NCI-H69 (cell line): ENCODE measurements at regions not wholly inside any gene's neighbourhood (a gene's known extent, or its start where the extent isn't known, plus 50 kb on each side); places are given as distances from the start of the nearest gene placed in this dataset.
"Not testable (repeated sequence)": the region's sequence is repeated elsewhere in the genome, so short reads cannot be mapped to it uniquely, and the experiment has no call there.

Experiments
- DNase-seq: peaks from one replicate; lab custom pipeline; 2025; lab: John Stamatoyannopoulos, UW

GRCh38 chr11:34794696-34795095 lies 121.5 kb downstream of the APIP start:
- DNase-seq = peak; percentile 11

DNA sequence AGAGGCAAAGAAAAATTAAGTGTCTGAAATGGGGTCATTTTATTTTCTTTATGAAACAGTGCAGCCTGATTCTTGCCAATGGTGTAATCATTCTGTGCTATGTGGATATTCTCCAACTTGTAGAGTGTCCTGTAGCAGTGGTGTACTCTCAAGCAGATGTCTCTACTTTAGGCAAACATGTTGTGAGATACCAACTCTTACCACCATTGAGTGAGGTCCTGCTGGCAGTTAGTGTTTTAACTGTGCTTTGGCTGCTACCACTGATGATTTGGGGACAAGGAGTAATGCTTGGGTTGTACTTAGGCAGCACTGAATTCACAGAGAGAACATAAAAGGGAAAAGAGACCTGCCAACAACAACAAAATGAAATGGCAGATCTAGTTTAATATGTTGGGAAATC lies 122.5 kb downstream of the APIP start:
- no peak for DNase-seq

DNA sequence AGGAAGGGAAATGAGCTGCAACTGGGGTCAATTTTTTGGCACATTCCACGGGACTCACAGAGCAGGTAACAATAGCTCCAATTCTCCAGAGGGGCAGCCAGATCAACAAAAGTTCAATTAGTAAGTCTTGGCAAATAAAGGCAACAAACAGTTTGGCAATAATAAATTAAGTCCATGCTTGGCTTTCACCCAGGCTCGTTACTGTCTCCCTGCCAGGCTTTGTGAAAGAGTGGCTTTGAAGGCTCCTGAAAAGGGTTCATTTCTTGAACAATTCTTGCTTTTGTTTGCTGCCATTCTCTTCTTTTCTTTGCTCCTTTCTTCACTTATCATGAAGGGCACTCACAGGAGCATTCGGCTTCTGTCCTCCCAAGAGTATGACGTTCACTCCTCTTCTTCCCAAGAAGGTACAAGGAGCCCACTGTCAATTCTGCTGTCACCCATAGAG lies 123.3 kb downstream of the APIP start:
- DNase-seq = peak; percentile 93

GRCh38 chr11:34791780-34792542 lies 124.2 kb downstream of the APIP start:
- peak; percentile 77 for DNase-seq

DNA sequence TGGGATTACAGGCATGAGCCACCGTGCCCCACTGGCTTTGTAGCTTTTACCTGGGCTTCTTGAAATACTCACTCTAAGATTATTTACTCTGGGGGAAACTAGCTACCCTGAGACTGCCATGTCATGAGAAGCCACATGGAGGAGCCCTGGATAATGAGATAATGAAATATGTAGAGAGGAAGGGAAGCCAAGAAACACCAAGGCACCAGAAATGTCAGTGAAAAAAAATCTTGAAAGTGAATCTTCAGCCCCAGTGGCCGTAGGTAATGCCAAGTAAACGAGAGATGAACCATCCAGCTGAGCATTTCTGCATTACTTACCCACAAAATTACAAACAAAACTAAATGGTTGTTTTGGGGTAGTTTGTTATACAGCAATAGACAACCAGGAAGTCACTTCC lies 125.6 kb downstream of the APIP start:
- DNase-seq = peak; percentile 60

- DNase-seq = peak; percentile 100
Measured at GRCh38 chr11:34789196-34789834, 126.9 kb downstream of the APIP start.

- DNase-seq = peak; percentile 96
Measured at GRCh38 chr11:34788642-34789041, 127.5 kb downstream of the APIP start.

DNA sequence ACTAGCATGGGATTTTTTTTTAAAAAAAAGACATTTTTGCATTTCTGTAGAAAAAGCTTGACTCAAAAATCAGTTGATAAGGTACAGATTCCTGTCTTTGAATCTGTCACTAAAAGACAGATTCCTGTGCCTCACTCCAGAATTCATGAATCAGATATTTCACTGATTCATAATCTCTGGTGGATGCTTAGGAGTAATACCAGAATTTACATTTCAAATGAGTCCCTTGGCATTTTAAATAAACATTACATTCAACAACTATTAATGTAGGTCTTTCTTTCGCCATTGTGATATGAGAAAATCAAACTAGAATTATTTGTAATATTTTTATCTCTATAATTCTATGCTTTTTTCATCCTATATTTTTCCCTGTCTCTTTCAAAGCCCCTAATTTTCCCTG lies 128.3 kb downstream of the APIP start:
- DNase-seq = no peak

GRCh38 chr11:34787348-34787747 lies 128.8 kb downstream of the APIP start:
- no peak for DNase-seq

DNA sequence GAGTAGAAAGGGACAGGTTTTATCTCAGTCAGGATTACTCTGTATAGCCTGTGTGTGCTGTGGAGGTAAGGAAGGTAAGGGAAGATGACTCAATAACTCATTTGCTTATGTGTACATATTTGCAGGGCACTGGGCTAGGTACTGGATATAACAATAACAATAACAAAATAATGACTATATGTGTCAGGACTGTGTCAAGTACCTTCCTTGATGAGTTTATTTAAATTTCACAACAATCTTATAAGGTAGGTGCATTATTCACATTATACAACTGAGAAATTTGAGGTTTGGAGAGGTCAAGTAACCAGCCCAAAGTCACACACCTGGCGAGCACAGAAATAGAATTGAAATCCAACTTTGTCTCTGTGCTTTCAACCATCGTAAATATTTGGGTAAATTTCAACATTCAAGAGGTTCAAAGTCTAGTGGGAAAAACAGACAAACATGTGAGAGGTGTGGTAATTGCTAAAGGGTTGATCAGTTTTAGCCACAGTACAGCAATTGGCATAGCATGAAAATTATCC lies 131.8 kb downstream of the APIP start:
- no peak for DNase-seq

GRCh38 chr11:34783816-34784317 lies 132.3 kb downstream of the APIP start:
- no peak for DNase-seq

DNA sequence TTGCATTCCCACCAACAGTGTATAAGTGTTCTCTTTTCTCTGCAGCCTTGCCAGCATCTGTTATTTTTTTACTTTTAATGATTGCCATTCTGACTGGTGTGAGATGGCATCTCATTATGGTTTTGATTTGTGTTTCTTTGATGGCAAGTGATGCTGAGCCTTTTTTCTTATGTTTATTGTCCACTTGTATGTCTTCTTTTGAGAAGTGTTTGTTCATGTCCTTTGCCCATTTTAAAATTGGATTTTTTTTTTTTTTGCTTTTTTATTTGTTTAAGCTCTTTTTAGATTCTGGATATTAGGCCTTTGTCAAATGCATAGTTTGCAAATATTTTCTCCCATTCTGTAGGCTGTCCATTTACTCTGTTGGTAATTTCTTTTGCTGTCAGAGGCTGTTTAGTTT lies 134.4 kb downstream of the APIP start:
- not testable (repeated sequence) for DNase-seq

GRCh38 chr11:34775417-34775888 lies 140.7 kb downstream of the APIP start:
- DNase-seq = no peak

GRCh38 chr11:34774604-34775003 lies 141.6 kb downstream of the APIP start:
- DNase-seq = no peak

- DNase-seq = no peak
Measured at GRCh38 chr11:34773826-34774225, 142.4 kb downstream of the APIP start.

DNA sequence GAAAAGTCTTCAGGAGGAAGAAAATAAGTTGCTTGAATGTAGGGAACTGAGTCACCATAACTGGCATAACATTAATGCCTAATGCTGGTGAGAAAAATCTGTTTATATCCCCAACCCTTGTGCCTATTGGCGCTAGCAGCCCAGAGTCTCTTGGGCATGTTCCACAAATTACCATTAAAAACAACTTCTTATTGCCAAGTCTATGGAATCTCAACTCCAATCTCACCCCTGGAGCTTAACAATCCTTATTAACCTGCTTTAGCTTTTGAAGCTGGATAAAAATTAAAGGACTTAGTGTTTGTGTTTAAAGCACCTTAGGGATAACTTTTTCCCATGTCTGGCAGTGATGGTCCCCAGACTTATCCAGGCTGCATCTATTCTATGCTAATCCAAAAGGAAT lies 143.0 kb downstream of the APIP start:
- no peak for DNase-seq

DNA sequence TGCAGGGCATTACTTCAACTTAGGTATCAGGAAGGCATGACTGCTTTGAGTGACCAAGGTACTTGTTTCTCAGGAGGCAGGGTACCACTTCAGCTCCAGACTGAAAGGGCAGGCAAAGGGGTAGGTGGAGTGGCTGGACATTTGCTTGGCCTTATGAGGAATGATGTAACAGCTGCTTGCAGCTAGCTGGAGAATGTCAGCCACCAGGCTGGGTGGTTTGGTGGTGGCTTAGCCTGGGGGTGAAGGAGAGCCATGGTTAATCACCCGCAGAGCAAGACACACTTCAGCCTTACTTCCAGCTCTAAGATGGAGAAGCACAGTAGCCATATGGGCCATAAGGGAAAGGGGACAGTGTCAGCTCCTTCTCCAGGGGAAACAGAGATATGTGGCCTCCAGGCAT lies 146.1 kb downstream of the APIP start:
- DNase-seq = no peak

DNA sequence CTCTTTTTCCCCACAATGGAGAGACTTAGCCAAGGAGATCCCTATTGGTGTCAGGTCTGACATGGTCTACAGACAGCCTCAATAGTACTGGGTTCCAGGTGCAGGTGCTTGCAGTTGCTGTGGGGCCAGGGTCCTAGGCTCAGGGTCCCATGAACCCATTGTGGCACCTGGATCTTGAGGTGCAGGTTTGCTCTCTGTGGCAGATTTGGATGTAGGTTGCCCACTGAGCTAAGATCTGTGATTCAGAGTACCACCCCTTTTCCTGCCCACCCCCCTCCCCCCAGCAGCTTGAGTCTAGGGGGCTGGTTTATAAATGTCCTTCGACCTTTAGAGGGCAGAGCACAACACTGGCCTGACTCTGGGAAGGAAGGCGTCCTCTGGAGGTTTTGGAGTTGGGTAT lies 147.0 kb downstream of the APIP start:
- DNase-seq = no peak

DNA sequence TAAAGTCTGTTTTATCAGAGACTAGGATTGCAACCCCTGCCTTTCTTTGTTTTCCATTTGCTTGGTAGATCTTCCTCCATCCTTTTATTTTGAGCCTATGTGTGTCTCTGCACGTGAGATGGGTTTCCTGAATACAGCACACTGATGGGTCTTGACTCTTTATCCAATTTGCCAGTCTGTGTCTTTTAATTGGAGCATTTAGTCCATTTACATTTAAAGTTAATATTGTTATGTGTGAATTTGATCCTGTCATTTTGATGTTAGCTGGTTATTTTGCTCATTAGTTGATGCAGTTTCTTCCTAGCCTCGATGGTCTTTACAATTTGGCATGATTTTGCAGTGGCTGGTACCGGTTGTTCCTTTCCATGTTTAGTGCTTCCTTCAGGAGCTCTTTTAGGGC lies 141.7 kb downstream of the EHF start:
- DNase-seq = not testable (repeated sequence)

- DNase-seq = no peak
Measured at GRCh38 chr11:34758262-34758661, 137.4 kb downstream of the EHF start.

DNA sequence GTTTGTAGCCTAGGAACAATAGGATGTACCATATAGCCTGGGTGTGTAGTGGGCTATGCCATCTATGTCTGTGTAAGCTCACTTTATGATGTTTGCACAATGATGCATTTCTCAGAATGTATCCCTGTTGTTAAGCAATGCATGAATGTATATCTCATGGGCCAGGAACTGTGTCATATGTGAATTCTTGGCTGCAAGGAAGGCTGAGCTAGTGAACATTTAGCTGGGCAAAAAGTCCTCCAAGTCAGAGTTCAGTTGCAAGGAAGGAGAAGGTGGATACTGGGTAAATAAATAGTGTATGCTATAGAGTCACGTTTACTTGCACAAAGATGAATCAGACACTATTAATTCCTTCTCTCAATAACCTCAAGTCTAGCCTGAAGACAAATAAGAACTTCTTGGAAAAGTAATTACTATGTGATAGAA lies 136.1 kb downstream of the EHF start:
- no peak for DNase-seq

GRCh38 chr11:34756591-34756990 lies 135.7 kb downstream of the EHF start:
- DNase-seq = no peak

- DNase-seq = no peak
Measured at GRCh38 chr11:34755671-34756070, 134.8 kb downstream of the EHF start.
